ENCODE measurements at regions not wholly inside any gene's neighbourhood (a gene's known extent, or its start where the extent isn't known, plus 50 kb on each side); places are given as distances from the start of the nearest gene placed in this dataset.

DNA sequence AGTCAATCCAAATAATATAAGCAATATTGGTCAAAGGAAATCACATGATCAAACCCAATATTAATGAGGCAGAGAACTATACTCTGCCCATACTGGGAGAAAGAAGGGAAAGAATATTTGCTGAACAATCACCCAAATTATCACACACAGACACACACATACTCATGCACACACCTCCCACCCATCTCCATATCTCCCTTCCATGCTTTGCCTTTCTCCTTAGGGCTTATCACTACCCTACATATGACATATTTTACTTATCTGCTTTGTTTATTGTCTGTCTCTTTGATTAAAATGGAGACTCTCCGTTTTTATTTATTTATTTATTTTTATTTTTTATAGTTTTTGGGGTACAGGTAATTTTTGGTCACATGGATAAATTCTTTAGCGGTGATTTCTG, 112.9 kb upstream of the NHS start:
- intact Hi-C loops (cut with DNase I), result no loop called here
- TF ChIP-seq CTCF (IDR thresholded peaks at IDR 0.05), result no peak
- H3K27me3 ChIP-seq (ENCODE audit: low read depth), result no peaks in the 10 kb centered on the region
- no peak overlapping the region for H3K27ac ChIP-seq
- H3K4me1 ChIP-seq, result no peaks in the 10 kb centered on the region
- H3K36me3 ChIP-seq, result no peaks in the 10 kb centered on the region
- H3K4me3 ChIP-seq, result no peak overlapping the region
- DNase-seq (no peak), ATAC-seq (no peak)
- H3K9me3 ChIP-seq, result no peaks in the 10 kb centered on the region

DNA sequence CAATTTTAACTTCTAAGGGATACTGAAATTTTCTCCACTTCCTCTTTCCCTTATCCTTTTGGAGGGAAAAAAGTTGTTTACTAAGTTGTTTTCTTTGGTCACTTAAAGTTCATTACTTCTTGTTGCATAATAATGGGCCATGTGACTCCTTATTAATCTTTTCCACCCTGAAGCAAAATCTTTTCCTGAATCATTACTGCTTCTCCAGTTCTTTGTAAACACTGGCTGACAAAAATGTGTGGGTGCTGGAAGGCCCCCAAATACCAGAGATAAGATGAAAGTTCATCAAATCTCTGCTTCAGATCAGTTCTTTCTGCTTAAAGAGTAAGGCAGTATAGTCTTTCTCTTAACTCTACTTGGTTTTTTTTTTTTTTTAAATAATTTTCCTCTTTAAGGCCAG, 108.9 kb upstream of the NHS start:
- H3K36me3 ChIP-seq, result no peaks in the 10 kb centered on the region
- no peak for TF ChIP-seq CTCF (IDR thresholded peaks at IDR 0.05)
- no peaks in the 10 kb centered on the region for H3K4me1 ChIP-seq
- no peaks in the 10 kb centered on the region for H3K9me3 ChIP-seq
- DNase-seq (no peak), ATAC-seq (no peak)
- no peak overlapping the region for H3K4me3 ChIP-seq
- no peak overlapping the region for H3K27ac ChIP-seq
- no peaks in the 10 kb centered on the region for H3K27me3 ChIP-seq (ENCODE audit: low read depth)
- intact Hi-C loops (cut with DNase I), result no loop called here

GRCh38 chrX:17278961-17279360, 96.0 kb upstream of the NHS start:
- Histone ChIP-seq H3K4me1 (no peaks in the 10 kb centered on the region), H3K4me3 (no peak overlapping the region), H3K27ac (no peak overlapping the region), H3K36me3 (no peaks in the 10 kb centered on the region), H3K9me3 (no peaks in the 10 kb centered on the region), H3K27me3 (ENCODE audit: low read depth) (no peaks in the 10 kb centered on the region)
- no peak for ATAC-seq
- DNase-seq, result no peak
- intact Hi-C loops (cut with DNase I), result no loop called here
- TF ChIP-seq CTCF (IDR thresholded peaks at IDR 0.05), result no peak

DNA sequence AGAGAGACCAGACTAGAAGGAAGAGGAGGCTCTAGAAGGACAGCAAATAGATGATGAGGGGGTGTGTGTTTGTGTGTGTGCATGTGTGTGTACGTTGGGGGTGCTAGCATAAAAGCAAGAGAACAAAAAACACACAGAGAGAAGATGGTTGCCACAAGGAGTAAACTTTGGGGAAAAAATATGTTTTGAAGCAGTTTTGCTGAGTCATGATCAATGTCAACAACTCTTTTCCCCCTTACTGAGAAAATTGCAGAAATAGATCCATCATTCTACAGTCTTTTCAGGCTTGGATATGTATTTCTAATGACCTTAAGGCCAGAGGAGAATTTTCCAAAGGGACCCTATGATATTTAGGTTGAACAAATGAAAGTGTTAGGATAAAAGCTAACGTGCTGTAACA, 89.0 kb upstream of the NHS start:
- Histone ChIP-seq H3K9me3 (no peaks in the 10 kb centered on the region), H3K4me3 (no peak overlapping the region), H3K27me3 (ENCODE audit: low read depth) (no peaks in the 10 kb centered on the region), H3K36me3 (no peaks in the 10 kb centered on the region), H3K4me1 (no peaks in the 10 kb centered on the region), H3K27ac (no peak overlapping the region)
- ATAC-seq (no peak), DNase-seq (no peak)
- no peak for TF ChIP-seq CTCF (IDR thresholded peaks at IDR 0.05)
- intact Hi-C loops (cut with DNase I), result no loop called here

DNA sequence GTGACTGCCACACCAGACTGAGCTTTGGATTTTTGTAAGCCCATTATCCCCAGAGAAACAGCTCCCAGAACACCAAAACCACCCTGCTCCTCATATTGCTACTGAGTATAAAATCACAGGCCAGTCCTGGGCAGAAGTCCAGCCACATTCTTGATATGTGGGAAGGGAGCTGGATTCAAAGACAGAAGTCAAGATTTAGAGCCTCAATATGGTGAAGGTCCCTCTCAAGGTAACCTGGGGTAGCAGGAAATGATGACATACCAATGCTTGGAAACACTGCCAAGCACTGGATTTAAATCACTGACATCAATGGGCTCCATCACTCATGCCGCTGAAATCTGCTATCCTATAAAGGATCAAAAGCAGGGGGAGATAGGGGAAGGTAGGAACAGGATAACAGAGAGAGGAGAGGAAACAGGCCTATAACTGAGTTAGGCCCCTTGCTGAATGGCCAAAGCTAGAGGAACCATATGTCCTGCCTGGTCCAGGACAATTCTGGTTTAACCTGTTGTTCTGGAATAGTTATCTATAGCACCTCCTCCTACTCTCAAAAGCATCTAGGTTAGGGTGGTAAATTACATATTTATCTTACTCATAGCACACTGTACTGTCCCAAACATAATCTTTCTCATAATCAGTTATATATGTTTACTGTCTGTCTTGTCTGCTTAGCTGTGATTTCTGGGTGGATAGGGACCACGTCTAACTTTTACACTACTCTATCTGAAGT, 83.7 kb upstream of the NHS start:
- H3K4me3 ChIP-seq, result no peak overlapping the region
- H3K4me1 ChIP-seq, result no peaks in the 10 kb centered on the region
- ATAC-seq (no peak), DNase-seq (no peak)
- no peaks in the 10 kb centered on the region for H3K27me3 ChIP-seq (ENCODE audit: low read depth)
- intact Hi-C loops (cut with DNase I), result no loop called here
- no peaks in the 10 kb centered on the region for H3K36me3 ChIP-seq
- no peak for TF ChIP-seq CTCF (IDR thresholded peaks at IDR 0.05)
- H3K9me3 ChIP-seq, result no peaks in the 10 kb centered on the region
- no peak overlapping the region for H3K27ac ChIP-seq
